HG02981 (cell line): ENCODE measurements at regions not wholly inside any gene's neighbourhood (a gene's known extent, or its start where the extent isn't known, plus 50 kb on each side); places are given as distances from the start of the nearest gene placed in this dataset.
"Not testable (repeated sequence)": the region's sequence is repeated elsewhere in the genome, so short reads cannot be mapped to it uniquely, and the experiment has no call there.

Experiments
- ATAC-seq: cut with Tn5 transposase; IDR thresholded peaks from one replicate; pipeline ENCODE4 v1.9.1; 2021; ENCODE audit warnings: mild to moderate bottlenecking, moderate library complexity; ENCODE audit not compliant: unreplicated experiment

DNA sequence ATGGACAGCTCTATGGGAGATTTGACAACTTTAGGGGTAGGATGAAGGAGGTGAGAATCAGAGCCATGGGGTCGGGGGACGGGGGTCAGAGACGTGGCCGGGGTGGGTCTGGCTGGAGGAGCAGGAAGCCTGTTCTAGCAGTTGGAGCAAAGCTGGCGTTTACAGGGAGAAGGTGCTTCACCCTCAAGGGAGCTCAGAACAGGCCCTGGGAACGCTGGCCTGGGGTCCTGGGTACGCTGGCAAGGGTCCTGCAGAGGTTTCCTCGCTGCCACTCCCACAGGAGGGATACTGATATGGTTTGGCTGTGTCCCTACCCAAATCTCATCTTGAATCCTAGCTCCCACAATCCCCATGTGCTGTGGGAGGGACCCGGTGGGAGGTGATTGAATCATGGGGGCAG lies 205.0 kb upstream of the ARL4C start:
- ATAC-seq, result no peak

DNA sequence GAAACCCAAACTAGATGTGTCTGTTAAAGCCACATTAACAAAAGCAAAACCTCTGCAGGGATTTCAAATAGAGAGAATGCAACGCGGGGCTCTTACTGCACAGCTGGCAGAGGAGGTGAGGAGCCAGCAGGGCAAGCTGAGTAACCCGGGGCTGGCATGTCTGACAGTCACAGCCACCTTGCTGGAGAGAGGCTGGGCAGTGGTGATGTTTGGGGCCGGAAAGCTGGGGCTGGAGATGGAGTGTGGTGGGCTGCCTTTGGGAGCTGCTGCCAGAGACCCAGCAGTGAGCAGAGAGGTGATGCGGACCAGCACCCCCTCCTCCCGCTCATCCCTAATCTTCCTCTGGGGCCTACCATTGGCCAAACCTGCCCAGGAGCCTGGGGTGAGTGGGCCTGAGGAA lies 204.5 kb upstream of the ARL4C start:
- no peak for ATAC-seq

GRCh38 chr2:234699456-234699855 lies 202.6 kb upstream of the ARL4C start:
- ATAC-seq, result no peak

GRCh38 chr2:234697300-234697876 lies 200.5 kb upstream of the ARL4C start:
- not testable (repeated sequence) for ATAC-seq

- ATAC-seq, result no peak
These were observed 199.1 kb upstream of the ARL4C start for GRCh38 chr2:234695981-234696380.

DNA sequence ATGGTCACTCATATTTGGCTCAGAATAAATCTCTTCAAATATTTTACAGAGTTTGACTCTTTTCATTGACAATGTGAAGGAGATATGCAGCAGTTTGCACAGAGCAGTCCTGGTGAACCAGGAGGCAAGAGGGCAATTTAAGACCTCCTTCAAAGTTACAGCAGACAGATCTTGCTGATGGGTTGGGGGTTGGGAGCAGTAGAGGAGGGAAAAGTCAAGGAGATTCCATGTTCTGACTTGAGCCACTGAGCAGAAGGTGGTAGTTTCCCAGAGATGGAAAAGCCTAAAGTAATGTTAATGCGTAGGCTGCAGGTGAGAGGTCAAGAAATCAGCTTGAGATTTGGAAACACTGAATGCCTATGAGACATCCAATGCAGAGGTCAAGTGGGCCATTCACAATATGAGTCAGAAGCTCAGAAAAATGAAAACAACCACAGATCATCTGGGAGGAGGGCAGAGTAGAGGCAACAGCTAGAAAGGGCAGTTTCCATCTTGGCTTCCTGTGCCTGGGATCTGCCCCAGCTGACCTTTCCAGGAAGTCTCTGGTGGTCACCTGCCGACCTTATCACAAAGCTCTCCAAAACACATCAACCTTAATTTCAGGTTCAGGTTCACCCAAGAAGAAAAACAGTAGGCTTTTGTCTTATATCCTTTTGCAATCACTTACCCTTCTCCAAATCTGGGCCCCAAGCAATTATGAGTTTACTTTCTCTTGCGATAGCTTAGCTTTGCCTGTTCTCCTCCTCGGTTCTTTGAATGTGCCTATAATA lies 197.5 kb upstream of the ARL4C start:
- ATAC-seq, result no peak

- ATAC-seq, result not testable (repeated sequence)
These were observed 196.9 kb upstream of the ARL4C start for GRCh38 chr2:234693681-234694190.

DNA sequence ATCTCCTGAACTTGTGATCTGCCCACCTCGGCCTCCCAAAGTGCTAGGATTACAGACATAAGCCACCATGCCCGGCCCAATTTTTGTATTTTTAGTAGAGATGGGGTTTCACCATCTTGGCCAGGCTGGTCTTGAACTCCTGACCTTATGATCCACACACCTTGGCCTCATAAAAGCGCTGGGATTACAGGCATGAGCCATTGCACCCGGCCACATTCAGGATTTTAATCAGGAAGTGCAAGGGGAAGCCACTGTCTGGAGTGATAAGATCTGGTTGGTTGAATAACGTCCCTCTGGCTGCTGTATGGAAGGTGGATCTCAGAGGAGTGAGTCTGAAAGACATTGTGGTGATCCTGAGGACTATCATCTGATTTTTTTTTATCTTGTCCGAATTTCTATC lies 196.3 kb upstream of the ARL4C start:
- ATAC-seq, result not testable (repeated sequence)

DNA sequence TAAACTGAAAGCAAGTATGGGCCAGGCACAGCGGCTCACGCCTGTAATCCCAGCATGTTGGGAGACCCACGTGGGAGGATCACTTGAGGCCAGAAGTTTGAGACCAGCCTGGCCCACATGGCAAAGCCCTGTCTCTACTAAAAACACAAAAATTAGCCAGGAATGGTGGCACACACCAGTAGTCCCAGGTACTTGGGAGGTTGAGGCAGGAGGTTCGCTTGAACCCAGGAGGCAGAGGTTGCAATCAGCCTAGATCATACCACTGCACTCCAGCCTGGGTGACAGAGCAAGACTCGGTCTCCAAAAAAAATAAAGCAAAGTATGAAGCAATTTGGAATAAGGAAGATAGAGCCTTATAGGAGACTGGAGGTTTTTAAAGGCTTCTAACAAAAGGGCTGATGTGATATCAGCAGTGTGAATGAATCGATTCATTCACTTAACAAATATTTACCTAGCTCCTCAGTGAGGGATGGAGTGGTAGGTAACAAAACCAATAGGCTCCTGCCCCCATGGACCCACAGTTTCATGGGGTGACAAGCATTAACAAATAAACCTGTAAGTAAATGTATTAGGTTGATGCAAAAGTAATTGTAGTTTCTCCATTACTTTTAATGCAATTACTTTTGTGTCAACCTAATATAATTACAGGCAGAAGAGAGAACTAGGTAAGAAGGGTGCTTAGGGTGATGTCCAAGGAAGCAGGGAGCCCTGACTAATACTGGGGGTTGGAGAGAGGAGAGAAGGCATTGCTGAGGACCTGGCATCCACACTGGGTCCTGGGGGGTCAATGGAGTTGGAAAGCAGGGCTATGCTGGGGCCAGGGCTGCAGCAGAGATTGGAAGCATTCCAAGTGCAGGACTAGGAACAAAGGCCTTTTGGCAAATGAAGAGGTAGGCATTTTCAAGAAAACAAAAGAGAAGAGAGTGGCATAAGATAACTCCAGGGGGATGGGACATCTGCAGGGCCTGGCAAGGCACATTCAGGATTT lies 195.4 kb upstream of the ARL4C start:
- ATAC-seq, result no peak

- ATAC-seq, result no peak
These were observed 194.3 kb upstream of the ARL4C start for GRCh38 chr2:234691214-234691575.

- no peak for ATAC-seq
These were observed 193.8 kb upstream of the ARL4C start for GRCh38 chr2:234690569-234691213.

DNA sequence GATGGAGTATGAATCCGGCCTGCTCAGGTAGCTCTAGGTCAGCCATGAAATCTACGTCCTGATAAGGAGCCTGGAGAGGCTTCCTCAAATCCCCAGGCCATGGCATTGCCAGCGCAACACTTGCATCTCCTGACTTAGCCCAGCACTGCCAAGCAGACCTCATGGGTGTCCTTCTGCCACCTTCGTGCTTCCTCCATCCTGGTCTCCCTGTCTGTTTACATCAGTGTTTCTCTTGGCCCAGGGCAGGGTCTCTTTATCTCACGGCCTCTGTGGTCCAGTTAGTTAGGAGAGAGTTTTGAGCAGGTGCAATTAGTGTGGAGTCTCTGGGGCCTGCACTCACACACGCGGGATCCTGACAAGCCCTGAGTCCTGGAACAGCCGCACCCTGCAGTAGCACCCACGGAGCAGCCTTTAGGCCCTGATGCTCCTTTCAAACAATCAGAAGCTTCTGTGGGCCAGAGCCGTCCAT lies 193.1 kb upstream of the ARL4C start:
- no peak for ATAC-seq

- no peak for ATAC-seq
These were observed 191.0 kb upstream of the ARL4C start for GRCh38 chr2:234687718-234688475.

GRCh38 chr2:234686088-234686890 lies 189.4 kb upstream of the ARL4C start:
- no peak for ATAC-seq

DNA sequence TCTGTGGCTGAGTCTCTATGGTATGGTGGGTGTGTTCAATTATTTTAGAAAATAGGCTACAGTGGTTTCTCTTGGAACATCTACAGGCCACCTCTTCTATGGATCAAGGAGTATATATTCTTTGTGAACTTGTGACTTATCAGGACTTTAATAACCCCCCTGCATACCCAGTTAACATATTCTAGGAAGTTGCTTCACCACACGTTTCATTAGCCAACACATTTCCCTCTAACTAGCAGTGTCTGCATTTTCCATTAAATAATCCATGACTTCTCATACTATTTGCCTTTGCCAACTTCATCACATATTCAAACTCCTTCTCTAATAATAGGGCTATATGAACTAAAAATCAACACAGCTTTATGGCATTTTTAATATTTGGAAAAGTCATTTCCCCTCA lies 187.6 kb upstream of the ARL4C start:
- ATAC-seq, result no peak

GRCh38 chr2:234683950-234684349 lies 187.1 kb upstream of the ARL4C start:
- no peak for ATAC-seq

GRCh38 chr2:234682492-234683228 lies 185.8 kb upstream of the ARL4C start:
- ATAC-seq, result no peak
